GM19438 (cell line): ENCODE measurements at regions not wholly inside any gene's neighbourhood (a gene's known extent, or its start where the extent isn't known, plus 50 kb on each side); places are given as distances from the start of the nearest gene placed in this dataset.
A peak's percentile ranks its signal among the peaks of the same experiment; 100 is the strongest.
"Not testable (repeated sequence)": the region's sequence is repeated elsewhere in the genome, so short reads cannot be mapped to it uniquely, and the experiment has no call there.

Experiments used
- ATAC-seq: cut with Tn5 transposase; IDR thresholded peaks from one replicate; pipeline ENCODE4 v1.9.1; 2021; ENCODE audit warnings: low read depth; ENCODE audit not compliant: unreplicated experiment

- ATAC-seq = not testable (repeated sequence)
Measured at GRCh38 chr5:155586808-155587207, 573.3 kb downstream of the KIF4B start.

GRCh38 chr5:155587458-155587857, 573.9 kb downstream of the KIF4B start:
- no peak for ATAC-seq

DNA sequence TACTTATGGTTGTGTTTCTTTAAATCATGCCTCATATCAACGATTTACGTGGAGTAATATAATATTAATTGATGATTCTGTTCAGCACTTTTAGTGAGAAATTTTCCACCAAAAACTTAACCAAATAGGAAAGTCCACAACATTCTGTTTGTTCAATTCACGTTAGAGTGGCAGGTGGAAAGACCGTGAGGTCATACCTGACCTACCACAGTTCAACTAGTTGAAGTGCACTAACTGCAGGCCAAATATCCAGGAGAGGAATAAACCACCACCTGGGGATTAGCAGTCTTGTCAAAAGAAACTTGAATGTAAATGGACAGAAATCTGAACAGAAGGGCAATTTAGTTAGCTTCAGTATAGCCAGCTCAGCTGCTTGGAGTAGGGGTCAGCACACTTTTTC, 577.7 kb downstream of the KIF4B start:
- no peak for ATAC-seq

- no peak for ATAC-seq
Measured at GRCh38 chr5:155594270-155594669, 580.7 kb downstream of the KIF4B start.

DNA sequence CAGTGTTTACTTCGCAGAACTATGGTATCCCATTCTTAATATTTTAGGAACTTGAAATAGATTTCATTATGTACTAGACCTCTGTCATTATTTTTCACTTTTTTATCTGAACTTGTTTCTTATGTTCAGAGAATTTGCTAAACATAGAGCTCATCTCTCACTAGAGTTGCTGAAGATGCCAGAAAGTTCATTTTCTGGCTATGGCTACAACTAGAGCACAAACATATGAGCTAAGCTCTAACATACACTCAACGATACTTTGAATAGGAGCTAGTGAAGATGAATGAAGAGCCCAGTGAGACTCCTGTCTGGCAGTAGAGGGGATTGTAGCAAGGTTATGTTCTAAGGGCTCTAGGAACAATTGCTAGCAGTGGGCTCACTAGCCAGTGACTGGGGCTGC, 582.2 kb downstream of the KIF4B start:
- ATAC-seq = no peak

- ATAC-seq = no peak
Measured at GRCh38 chr5:155598552-155598951, 585.0 kb downstream of the KIF4B start.

DNA sequence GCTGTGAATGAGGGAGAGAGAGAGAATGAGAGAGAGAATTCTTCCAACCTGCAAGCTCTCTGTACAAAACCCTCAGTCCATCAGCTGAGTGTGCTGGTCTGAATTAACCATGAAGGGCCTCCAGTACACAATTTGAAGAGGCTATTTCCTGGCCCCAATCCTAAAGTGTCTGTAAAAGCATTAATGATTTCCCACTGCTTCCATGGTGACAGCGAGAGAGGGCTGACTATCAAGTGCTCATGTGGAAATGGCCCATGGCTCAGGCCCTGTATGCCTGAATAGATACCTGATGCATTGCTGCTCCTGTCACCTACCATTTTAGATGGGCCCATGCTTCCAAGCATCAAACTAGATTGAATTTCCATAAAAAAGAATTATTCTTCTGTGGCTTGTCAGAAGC, 592.4 kb downstream of the KIF4B start:
- no peak for ATAC-seq

- peak; percentile 75 for ATAC-seq
Measured at GRCh38 chr5:155616779-155617392, 603.3 kb downstream of the KIF4B start.

DNA sequence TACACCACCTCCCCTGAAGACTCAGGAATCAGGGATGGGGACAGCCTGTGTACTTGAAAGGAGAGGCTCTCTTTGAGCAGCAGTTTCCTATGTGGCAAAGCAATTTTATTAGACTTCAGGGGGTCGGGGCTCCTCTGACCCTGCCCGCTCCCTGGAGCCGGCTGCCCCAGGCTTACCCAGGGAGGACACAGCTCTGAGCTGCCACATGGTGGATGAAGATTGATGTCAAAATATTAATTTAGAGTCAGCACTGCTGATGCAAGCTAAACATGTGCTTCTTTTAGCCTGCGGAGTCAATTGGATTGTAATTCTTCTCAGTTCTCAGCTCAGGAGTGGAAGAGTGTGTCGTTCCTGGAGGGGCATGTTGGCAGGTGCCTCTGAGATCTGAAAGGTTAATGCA, 606.1 kb downstream of the KIF4B start:
- ATAC-seq = no peak

DNA sequence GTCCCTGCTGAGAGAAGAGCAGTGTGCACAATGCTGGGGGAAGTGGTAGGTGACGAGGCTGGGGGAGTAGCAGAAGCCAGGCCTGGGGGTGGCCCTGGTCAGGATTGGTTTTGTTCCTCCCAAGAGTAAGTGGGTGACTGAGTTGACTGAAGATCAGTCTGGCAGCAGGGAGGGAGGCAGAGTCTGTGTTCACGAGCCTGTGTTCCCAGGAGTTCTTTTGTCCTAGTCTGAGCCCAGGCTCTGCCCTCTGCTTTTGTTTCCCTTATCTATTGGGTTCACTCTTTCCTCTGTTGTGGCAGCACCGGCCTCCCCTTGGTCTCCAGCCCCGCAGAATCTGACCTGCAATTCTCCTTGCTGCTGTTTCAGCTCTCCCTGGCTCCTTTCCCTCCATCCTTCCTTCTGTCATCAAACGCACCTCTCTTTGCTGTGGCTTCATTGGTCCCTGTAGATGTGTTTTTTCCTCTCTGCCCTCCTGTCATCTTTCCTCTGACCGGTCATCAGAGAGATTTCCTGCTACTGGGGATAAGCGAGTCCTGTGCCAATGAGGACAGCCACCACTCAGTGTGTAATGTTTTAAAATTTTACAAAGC, 607.4 kb downstream of the KIF4B start:
- no peak for ATAC-seq

DNA sequence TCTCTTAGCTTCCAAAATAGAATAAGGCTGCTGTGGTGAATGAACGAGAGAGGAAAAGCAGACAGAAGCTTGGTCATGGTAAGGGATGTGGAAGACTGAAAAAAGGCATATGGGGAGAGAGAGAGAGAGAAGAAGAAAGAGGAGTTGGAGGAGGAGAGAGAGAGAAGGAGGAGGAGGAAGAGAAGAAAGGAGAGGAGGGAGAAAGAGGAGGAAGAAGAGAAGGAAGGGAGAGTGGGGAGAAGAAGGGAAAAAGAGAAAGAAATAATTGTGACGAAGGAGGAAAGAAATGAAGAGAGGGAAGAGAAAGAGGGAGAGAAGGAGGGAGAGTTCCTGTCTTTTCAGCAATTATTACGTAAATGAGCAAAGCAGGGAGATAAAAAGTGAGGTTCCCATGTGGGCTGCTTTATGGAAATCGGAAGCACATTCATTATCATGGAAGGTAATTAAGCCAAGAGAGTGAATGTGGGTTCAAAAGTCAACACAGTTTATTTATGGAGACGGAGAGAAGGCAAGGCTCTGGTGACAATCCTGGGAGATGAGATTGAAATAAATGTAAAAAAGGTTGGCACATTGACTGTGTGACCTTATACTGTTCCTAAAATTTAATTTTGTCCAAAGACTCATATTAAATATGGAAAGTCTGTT, 611.2 kb downstream of the KIF4B start:
- no peak for ATAC-seq

DNA sequence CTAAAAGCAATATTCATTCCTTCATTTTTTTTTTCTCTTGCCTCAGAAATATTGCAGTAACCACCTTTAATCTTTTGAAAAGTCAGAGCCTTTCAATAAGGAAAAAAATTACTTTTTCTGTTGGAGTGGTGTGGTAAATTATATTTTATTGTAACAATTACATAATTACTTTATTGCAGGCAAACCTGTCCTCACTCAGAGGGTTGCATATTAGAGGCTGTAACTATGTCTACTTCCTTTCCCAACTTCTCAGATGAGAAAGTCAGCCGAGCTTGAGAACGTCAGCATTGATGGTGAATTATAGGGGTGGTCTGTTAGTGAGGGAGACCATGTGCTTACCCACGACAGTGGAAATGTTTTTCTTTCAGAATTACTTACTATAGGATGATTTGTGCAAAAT, 611.8 kb downstream of the KIF4B start:
- no peak for ATAC-seq

DNA sequence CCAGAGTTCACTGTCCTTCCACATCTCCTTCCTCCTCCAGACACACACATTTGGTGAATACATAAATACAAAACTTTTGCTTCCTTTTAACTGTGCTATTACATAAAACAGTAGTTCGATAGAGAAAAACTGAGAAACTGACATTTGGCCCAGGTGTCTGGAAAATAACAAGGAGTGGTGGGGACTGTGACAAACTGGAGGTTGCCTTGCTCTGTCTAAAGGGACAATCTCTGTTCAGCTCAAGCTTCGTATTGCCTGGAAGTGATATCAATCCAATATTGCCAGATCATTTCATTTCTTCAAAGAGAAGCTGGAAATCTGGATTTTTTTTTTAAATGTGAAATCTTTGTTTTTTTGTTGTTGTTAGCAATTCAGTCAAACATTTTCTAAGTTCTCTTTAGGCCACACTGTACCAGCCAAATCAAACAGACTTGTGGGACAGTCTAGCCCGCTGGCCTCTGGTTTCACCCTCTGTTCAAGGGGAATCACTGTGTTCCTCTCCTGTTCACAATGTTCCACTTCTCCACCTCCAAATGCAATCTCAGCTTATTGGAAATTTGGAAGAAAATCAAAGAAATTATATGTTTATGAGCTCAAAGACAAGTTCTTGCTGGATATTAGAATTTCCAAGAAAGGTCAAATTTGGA, 612.5 kb downstream of the KIF4B start:
- ATAC-seq = no peak

DNA sequence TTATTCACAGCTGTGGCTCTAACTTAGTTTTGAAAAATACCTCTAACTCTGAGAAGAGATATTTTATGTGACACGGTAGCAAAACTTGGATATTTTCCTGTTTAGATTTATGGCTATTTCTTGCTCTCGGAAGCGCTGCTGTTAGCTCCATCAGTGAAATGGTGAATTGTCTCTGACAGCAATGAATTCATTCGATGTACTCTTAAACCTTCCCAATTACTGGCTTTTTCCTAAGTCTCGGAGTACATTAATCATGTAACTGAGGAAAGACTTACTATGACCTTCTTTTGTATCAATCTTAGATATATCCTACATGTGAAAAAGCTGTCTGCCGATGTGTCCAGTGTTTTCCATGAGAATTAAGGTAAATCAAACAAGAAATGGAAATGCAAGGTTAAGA, 613.0 kb downstream of the KIF4B start:
- no peak for ATAC-seq

- ATAC-seq = no peak
Measured at GRCh38 chr5:155628346-155628745, 614.8 kb downstream of the KIF4B start.

GRCh38 chr5:155629597-155629996, 616.0 kb downstream of the KIF4B start:
- ATAC-seq = no peak

DNA sequence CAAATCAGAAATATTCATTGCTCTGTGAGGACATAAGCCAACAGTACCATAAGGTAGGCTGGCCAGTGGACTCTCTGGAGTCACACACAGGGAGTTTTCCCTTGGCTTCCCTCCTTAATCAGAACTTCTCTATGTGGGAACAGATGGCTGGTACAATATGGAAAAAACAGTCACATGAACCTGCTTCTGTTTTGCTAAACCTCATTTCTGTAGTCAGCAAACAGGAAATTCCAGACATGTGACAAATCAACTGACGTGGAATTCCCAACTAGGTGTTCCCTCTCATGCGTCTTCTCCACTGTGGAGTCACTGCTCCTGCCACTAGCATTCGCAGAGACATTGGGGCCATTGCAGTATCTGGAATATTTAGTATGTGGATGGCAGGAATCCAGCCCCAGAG, 617.6 kb downstream of the KIF4B start:
- ATAC-seq = no peak

- no peak for ATAC-seq
Measured at GRCh38 chr5:155633338-155633957, 619.9 kb downstream of the KIF4B start.

DNA sequence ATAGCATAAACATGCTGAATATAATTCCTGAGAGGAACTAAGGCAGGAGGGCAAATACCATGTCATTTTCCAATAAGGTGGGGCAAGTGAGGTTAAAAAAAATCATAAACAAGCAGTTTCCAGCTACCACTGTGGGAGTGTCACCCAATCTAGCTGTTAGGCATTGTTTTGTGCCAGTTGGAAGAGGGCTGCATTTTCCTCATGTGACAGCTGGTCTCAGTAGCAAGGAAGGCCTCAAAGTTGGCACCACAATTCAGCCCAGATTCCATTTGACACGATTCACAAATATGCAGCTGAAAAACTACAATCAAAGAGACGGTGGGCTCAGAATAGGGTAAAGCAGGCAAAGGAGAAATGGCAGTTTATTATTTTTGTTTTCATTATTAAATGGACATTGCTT, 636.1 kb downstream of the KIF4B start:
- no peak for ATAC-seq

DNA sequence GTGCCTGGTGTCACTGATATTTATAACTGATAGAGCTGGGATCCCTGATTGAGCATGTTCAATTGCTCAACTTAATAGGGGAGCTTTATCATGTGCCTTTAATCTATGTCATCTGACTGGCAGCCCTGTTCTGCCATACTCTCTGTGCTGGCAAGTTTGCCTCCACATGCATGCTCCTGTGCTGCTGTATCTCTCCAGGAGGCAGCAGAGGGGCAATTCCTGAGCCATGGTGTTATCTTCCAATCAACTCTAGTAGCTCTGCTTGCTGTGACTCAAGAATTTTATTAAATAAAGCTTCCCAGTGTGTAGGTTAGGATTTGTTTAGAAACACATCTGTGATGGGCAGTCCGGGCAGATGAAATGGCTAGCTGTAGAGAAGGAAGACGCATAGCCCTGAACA, 642.0 kb downstream of the KIF4B start:
- no peak for ATAC-seq

GRCh38 chr5:155661859-155662258, 648.3 kb downstream of the KIF4B start:
- ATAC-seq = no peak
